AG04449 (cell line): ENCODE measurements at regions not wholly inside any gene's neighbourhood (a gene's known extent, or its start where the extent isn't known, plus 50 kb on each side); places are given as distances from the start of the nearest gene placed in this dataset.

Source experiments
- CTCF ChIA-PET: fragments of 350-600 bp; formaldehyde crosslinking; extraction: SDS; loops from one replicate; lab custom pipeline; 2021; ENCODE audit warnings: antibody characterized with exemption; lab: Yijun Ruan, JAX
- POLR2A ChIA-PET: fragments of 400-600, 350-600 bp; formaldehyde crosslinking; extraction: SDS; loops from one replicate; lab custom pipeline; 2020; ENCODE audit warnings: antibody characterized with exemption, inconsistent platforms; lab: Yijun Ruan, JAX
- DNase-seq: peaks from one replicate; pipeline ENCODE4 v3.0.0-alpha.2; 2010; ENCODE audit warnings: low read depth, low spot score
- H3K4me3 ChIP-seq: 2 replicates; pipeline ENCODE4 v1.5.1; 2011; ENCODE audit warnings: low read depth, mild to moderate bottlenecking, control low read depth, low read length
- TF ChIP-seq, protein P1 (sequence below): IDR thresholded peaks from one replicate; pipeline ENCODE4 v1.5.1; 2011; ENCODE audit warnings: mild to moderate bottlenecking, moderate library complexity, low read length, control low read depth, inconsistent platforms; ENCODE audit not compliant: insufficient read depth; ENCODE audit errors: missing control alignments

- DNase-seq, result no peak
- TF ChIP-seq, protein P1, sequence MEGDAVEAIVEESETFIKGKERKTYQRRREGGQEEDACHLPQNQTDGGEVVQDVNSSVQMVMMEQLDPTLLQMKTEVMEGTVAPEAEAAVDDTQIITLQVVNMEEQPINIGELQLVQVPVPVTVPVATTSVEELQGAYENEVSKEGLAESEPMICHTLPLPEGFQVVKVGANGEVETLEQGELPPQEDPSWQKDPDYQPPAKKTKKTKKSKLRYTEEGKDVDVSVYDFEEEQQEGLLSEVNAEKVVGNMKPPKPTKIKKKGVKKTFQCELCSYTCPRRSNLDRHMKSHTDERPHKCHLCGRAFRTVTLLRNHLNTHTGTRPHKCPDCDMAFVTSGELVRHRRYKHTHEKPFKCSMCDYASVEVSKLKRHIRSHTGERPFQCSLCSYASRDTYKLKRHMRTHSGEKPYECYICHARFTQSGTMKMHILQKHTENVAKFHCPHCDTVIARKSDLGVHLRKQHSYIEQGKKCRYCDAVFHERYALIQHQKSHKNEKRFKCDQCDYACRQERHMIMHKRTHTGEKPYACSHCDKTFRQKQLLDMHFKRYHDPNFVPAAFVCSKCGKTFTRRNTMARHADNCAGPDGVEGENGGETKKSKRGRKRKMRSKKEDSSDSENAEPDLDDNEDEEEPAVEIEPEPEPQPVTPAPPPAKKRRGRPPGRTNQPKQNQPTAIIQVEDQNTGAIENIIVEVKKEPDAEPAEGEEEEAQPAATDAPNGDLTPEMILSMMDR, result no peak
- CTCF ChIA-PET, result no interaction called here
These were observed 1158.6 kb upstream of the CDH6 start for GRCh38 chr5:30034870-30035269.

DNA sequence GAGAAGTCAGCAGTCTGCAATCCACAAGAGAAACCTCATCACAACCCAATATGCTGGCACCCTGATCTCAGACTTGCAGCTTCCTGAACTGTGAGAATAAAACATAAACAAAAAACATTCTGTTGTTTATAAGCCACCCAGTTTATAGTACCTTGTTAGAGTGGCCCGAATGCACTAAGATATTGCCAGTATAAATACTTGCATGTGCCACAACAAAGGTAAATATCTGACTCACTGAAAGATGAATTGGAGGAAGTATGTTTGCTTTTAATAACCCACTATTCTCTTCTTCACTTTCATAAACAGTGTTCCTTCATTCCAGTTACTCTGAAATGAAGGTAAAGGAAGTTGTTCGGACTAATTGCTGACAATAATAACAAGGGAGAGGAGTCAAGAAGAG is 1163.4 kb upstream of the CDH6 start:
- POLR2A ChIA-PET, result no interaction called here
- TF ChIP-seq, protein P1, result no peak
- no peak overlapping the region for H3K4me3 ChIP-seq
- CTCF ChIA-PET, result no interaction called here
- DNase-seq, result no peak

More at GRCh38 chr5:30034870-30035269, 1158.6 kb upstream of the CDH6 start:
- POLR2A ChIA-PET, result no interaction called here
- no peak overlapping the region for H3K4me3 ChIP-seq

DNA sequence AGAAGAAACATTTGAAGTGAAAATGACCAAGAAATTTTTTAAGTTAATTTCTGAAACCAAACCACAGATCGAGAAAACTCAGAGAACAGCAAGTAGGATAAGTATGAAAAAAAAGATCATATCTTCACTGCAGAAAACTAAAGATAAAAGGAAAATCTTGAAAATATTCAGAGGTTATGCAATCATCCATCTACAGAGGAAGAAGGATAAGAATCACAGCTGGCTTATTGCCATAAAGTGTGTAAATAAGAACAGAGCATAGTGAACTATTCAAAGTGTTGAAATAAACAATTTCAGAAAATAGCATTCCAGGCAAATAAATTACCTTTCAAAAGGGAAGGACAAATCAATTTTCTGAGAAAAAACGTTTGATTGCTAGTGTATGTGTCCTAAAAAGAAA is 1191.7 kb upstream of the CDH6 start:
- no peak overlapping the region for H3K4me3 ChIP-seq
- ChIA-PET CTCF (no interaction called here), POLR2A (no interaction called here)
- TF ChIP-seq, protein P1, result no peak
- no peak for DNase-seq

DNA sequence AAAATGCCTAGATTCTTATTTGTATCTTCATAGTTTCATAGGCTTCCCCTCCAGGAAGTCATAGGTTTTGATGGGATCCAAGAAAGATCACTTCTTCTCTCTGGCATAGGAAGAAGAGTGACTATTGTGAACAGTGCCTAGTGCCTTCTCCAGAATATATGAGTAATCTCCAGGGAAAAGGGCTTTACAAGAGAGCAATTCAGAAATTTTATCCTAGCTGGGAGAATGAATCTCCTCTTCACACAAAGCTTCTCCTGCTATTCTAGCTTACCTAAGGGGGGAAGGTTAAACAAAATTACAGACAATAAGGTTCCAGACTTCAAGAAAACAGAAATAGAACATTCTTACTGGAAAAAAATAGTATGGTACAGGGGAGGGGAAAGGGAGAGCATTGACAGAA is 1193.3 kb upstream of the CDH6 start:
- CTCF ChIA-PET, result no interaction called here
- TF ChIP-seq, protein P1, result no peak
- H3K4me3 ChIP-seq, result no peak overlapping the region
- POLR2A ChIA-PET, result no interaction called here
- DNase-seq, result no peak

DNA sequence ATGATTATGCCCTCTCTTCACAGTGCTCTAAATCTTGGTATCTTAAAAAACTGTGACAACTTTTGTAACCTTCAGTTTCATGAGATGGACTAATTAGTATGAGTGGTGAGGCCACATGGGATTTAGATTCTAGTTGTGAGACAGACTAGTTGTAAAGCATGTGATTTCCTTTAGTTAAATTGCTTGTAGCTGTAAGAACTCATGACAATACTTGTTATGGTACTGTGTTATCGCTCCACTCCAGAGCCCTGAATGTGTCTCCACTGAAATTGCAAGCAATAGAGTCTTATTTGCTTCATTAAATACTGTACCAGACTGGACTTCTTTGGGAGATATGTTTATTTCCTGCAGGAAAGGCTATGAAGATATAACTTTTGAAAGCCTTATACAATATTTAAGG is 1198.3 kb upstream of the CDH6 start:
- POLR2A ChIA-PET, result no interaction called here
- TF ChIP-seq, protein P1, result no peak

DNA sequence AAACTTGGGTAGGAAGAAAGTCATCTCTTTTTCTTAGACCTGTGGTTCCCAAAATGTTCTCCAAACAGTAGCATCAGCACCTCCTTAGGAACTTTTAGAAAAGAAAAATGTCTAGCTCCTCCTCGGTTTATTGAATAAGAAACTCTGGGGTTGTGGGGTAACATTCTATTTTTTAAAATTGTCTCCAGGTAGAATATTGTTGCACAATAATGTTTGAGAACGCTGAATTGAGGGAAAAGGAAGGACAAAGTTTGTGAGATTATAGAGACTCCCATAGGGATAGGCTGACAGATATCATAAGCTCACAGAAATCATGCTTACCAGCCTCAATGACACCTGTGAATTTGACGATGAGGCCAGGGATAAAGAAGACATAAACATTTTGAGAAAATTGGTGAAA is 1199.0 kb upstream of the CDH6 start:
- no peak for DNase-seq
- TF ChIP-seq, protein P1, result no peak
- H3K4me3 ChIP-seq, result no peak overlapping the region
- POLR2A ChIA-PET, result no interaction called here
- CTCF ChIA-PET, result no interaction called here

More for the DNA sequence above, 1198.3 kb upstream of the CDH6 start:
- DNase-seq, result no peak
- no peak overlapping the region for H3K4me3 ChIP-seq
- CTCF ChIA-PET, result no interaction called here
